ENCODE measurements at regions not wholly inside any gene's neighbourhood (a gene's known extent, or its start where the extent isn't known, plus 50 kb on each side); places are given as distances from the start of the nearest gene placed in this dataset.

- Histone ChIP-seq H4K20me1 (ENCODE audit: insufficient read depth, low read length) (no peaks in the 10 kb centered on the region), H3K79me2 (ENCODE audit: insufficient read depth, low read depth, low read length) (no peaks in the 10 kb centered on the region), H3K4me2 (ENCODE audit: low read length) (no peak overlapping the region), H2AFZ (ENCODE audit: low read length) (no peak overlapping the region), H3K9me3 (ENCODE audit: low read length) (no peaks in the 10 kb centered on the region), H3K4me3 (ENCODE audit: low read depth, low read length, poor library complexity, severe bottlenecking) (no peak overlapping the region), H3K36me3 (ENCODE audit: insufficient read depth, low read length) (no peaks in the 10 kb centered on the region), H3K4me1 (ENCODE audit: insufficient read depth, low read length, poor library complexity, severe bottlenecking) (no peaks in the 10 kb centered on the region), H3K27ac (ENCODE audit: low read depth, low read length, poor library complexity, severe bottlenecking) (no peak overlapping the region), H3K9me2 (ENCODE audit: insufficient read depth, low read length) (no peaks in the 10 kb centered on the region)
- CTCF ChIA-PET (ENCODE audit: unreplicated experiment): no interaction called here
- POLR2A ChIA-PET: no interaction called here
- TF ChIP-seq EZH2phosphoT487 (IDR thresholded peaks at IDR 0.05; ENCODE audit: borderline replicate concordance, low read depth, low read length): no peak
- TF ChIP-seq CTCF (conservative IDR thresholded peaks at IDR 0.05; ENCODE audit: low read length): no peak
- BruUV-seq (replicated peaks): no TSS peak
- DNase-seq (ENCODE audit: low spot score): no peak
- intact Hi-C loops (cut with micrococcal nuclease; ENCODE audit: unreplicated experiment): no loop called here
These were observed 578.6 kb downstream of the PIK3C3 start for GRCh38 chr18:42533616-42534015.

GRCh38 chr18:42534313-42534712, 579.3 kb downstream of the PIK3C3 start:
- Histone ChIP-seq H3K4me3 (ENCODE audit: low read depth, low read length, poor library complexity, severe bottlenecking) (no peak overlapping the region), H3K36me3 (ENCODE audit: insufficient read depth, low read length) (no peaks in the 10 kb centered on the region), H3K9me2 (ENCODE audit: insufficient read depth, low read length) (no peaks in the 10 kb centered on the region), H3K4me1 (ENCODE audit: insufficient read depth, low read length, poor library complexity, severe bottlenecking) (no peaks in the 10 kb centered on the region), H4K20me1 (ENCODE audit: insufficient read depth, low read length) (no peaks in the 10 kb centered on the region), H2AFZ (ENCODE audit: low read length) (no peak overlapping the region), H3K79me2 (ENCODE audit: insufficient read depth, low read depth, low read length) (no peaks in the 10 kb centered on the region), H3K9me3 (ENCODE audit: low read length) (no peaks in the 10 kb centered on the region), H3K27ac (ENCODE audit: low read depth, low read length, poor library complexity, severe bottlenecking) (no peak overlapping the region), H3K4me2 (ENCODE audit: low read length) (no peak overlapping the region)
- CTCF ChIA-PET (ENCODE audit: unreplicated experiment): no interaction called here
- DNase-seq (ENCODE audit: low spot score): no peak
- TF ChIP-seq CTCF (conservative IDR thresholded peaks at IDR 0.05; ENCODE audit: low read length): no peak
- TF ChIP-seq EZH2phosphoT487 (IDR thresholded peaks at IDR 0.05; ENCODE audit: borderline replicate concordance, low read depth, low read length): no peak
- POLR2A ChIA-PET: no interaction called here
- intact Hi-C loops (cut with micrococcal nuclease; ENCODE audit: unreplicated experiment): no loop called here
- no TSS peak for BruUV-seq (replicated peaks)

- TF ChIP-seq CTCF (conservative IDR thresholded peaks at IDR 0.05; ENCODE audit: low read length): no peak
- TF ChIP-seq EZH2phosphoT487 (IDR thresholded peaks at IDR 0.05; ENCODE audit: borderline replicate concordance, low read depth, low read length): no peak
- no peaks in the 10 kb centered on the region for H4K20me1 ChIP-seq (ENCODE audit: insufficient read depth, low read length)
- H3K4me3 ChIP-seq (ENCODE audit: low read depth, low read length, poor library complexity, severe bottlenecking): no peak overlapping the region
- H3K4me2 ChIP-seq (ENCODE audit: low read length): no peak overlapping the region
- H3K36me3 ChIP-seq (ENCODE audit: insufficient read depth, low read length): no peaks in the 10 kb centered on the region
- DNase-seq (ENCODE audit: low spot score): no peak
- H3K79me2 ChIP-seq (ENCODE audit: insufficient read depth, low read depth, low read length): no peaks in the 10 kb centered on the region
- no peaks in the 10 kb centered on the region for H3K9me3 ChIP-seq (ENCODE audit: low read length)
- H3K9me2 ChIP-seq (ENCODE audit: insufficient read depth, low read length): no peaks in the 10 kb centered on the region
- ChIA-PET CTCF (ENCODE audit: unreplicated experiment) (no interaction called here), POLR2A (no interaction called here)
- intact Hi-C loops (cut with micrococcal nuclease; ENCODE audit: unreplicated experiment): no loop called here
- no peak overlapping the region for H2AFZ ChIP-seq (ENCODE audit: low read length)
- no peaks in the 10 kb centered on the region for H3K4me1 ChIP-seq (ENCODE audit: insufficient read depth, low read length, poor library complexity, severe bottlenecking)
- no TSS peak for BruUV-seq (replicated peaks)
- no peak overlapping the region for H3K27ac ChIP-seq (ENCODE audit: low read depth, low read length, poor library complexity, severe bottlenecking)
These were observed 579.0 kb downstream of the RIT2 start for GRCh38 chr18:42536442-42536841.
